Activated T-helper 1 cell treated with anti-CD3 and anti-CD28 coated beads, Interleukin-12 subunit alpha, Interleukin-12 subunit beta, Interleukin-2, Interleukin-4 antibody, amounts not matched to agents 30 ng/mL and 10 ng/mL and 1 ng/mL, durations not matched to agents 14 hours and 24 hours and 36 hours (primary cell): ENCODE measurements at regions not wholly inside any gene's neighbourhood (a gene's known extent, or its start where the extent isn't known, plus 50 kb on each side); places are given as distances from the start of the nearest gene placed in this dataset.

ENCODE experiments used
- DNase-seq: peaks from one replicate; pipeline ENCODE4 v3.0.0; 2021; ENCODE audit warnings: low spot score
- H3K27ac Mint-ChIP-seq: one replicate; pipeline ENCODE4 v1.8.0; 2021; ENCODE audit warnings: mild to moderate bottlenecking, mixed read lengths
- H3K27me3 Mint-ChIP-seq: one replicate; pipeline ENCODE4 v1.8.0; 2022; ENCODE audit warnings: mild to moderate bottlenecking, moderate library complexity, mixed read lengths; ENCODE audit not compliant: insufficient read depth
- H3K36me3 Mint-ChIP-seq: one replicate; pipeline ENCODE4 v1.8.0; 2021; ENCODE audit warnings: low read depth, mixed read lengths
- H3K4me1 Mint-ChIP-seq: one replicate; pipeline ENCODE4 v1.8.0; 2021; ENCODE audit warnings: low read depth, mixed read lengths
- H3K4me3 Mint-ChIP-seq: one replicate; pipeline ENCODE4 v1.8.0; 2021; ENCODE audit warnings: mild to moderate bottlenecking, moderate library complexity, mixed read lengths
- H3K9me3 Mint-ChIP-seq: one replicate; pipeline ENCODE4 v1.8.0; 2021; ENCODE audit warnings: mixed read lengths
- intact Hi-C: fragments of 100-400 bp; cut with micrococcal nuclease; formaldehyde crosslinking; loops from one replicate; pipeline ENCODE4 v1.15.1; 2024

- intact Hi-C loops, result no loop called here
- Mint-ChIP-seq H3K4me3 (no peak overlapping the region), H3K4me1 (no peaks in the 10 kb centered on the region), H3K27ac (no peak overlapping the region), H3K9me3 (no peaks in the 10 kb centered on the region), H3K27me3 (no peaks in the 10 kb centered on the region), H3K36me3 (no peaks in the 10 kb centered on the region)
- no peak for DNase-seq
Measured at GRCh38 chr10:85147346-85148250, 819.2 kb downstream of the CCSER2 start.

- Mint-ChIP-seq H3K36me3 (no peaks in the 10 kb centered on the region), H3K4me1 (no peaks in the 10 kb centered on the region), H3K27me3 (no peaks in the 10 kb centered on the region), H3K4me3 (no peak overlapping the region), H3K9me3 (no peaks in the 10 kb centered on the region), H3K27ac (no peak overlapping the region)
- DNase-seq, result no peak
- intact Hi-C loops, result no loop called here
Measured at GRCh38 chr10:85148693-85149640, 820.6 kb downstream of the CCSER2 start.

- Mint-ChIP-seq H3K27ac (no peak overlapping the region), H3K27me3 (no peaks in the 10 kb centered on the region), H3K4me3 (no peak overlapping the region), H3K9me3 (no peaks in the 10 kb centered on the region), H3K36me3 (no peaks in the 10 kb centered on the region), H3K4me1 (no peaks in the 10 kb centered on the region)
- intact Hi-C loops, result no loop called here
- DNase-seq, result no peak
Measured at GRCh38 chr10:85149766-85150165, 821.4 kb downstream of the CCSER2 start.

GRCh38 chr10:85151506-85151905 lies 823.1 kb downstream of the CCSER2 start:
- Mint-ChIP-seq H3K9me3 (no peaks in the 10 kb centered on the region), H3K27ac (no peak overlapping the region)
- no peak for DNase-seq

GRCh38 chr10:85152496-85152895 lies 824.1 kb downstream of the CCSER2 start:
- intact Hi-C loops, result no loop called here
- Mint-ChIP-seq H3K27me3 (no peaks in the 10 kb centered on the region), H3K27ac (no peak overlapping the region), H3K9me3 (no peaks in the 10 kb centered on the region), H3K4me1 (no peaks in the 10 kb centered on the region), H3K4me3 (no peak overlapping the region), H3K36me3 (no peaks in the 10 kb centered on the region)
- DNase-seq, result no peak

More at GRCh38 chr10:85151506-85151905, 823.1 kb downstream of the CCSER2 start:
- H3K27me3 Mint-ChIP-seq, result no peaks in the 10 kb centered on the region
- no peaks in the 10 kb centered on the region for H3K36me3 Mint-ChIP-seq
- intact Hi-C loops, result no loop called here
- H3K4me1 Mint-ChIP-seq, result no peaks in the 10 kb centered on the region
- H3K4me3 Mint-ChIP-seq, result no peak overlapping the region

- intact Hi-C loops, result no loop called here
- H3K36me3 Mint-ChIP-seq, result no peaks in the 10 kb centered on the region
- DNase-seq, result no peak
- H3K9me3 Mint-ChIP-seq, result no peaks in the 10 kb centered on the region
- no peak overlapping the region for H3K27ac Mint-ChIP-seq
- no peaks in the 10 kb centered on the region for H3K27me3 Mint-ChIP-seq
- H3K4me1 Mint-ChIP-seq, result no peaks in the 10 kb centered on the region
- no peak overlapping the region for H3K4me3 Mint-ChIP-seq
Measured at GRCh38 chr10:85152911-85153310, 824.5 kb downstream of the CCSER2 start.

GRCh38 chr10:85157206-85157605 lies 828.8 kb downstream of the CCSER2 start:
- H3K4me1 Mint-ChIP-seq, result no peaks in the 10 kb centered on the region
- H3K4me3 Mint-ChIP-seq, result no peak overlapping the region
- H3K27me3 Mint-ChIP-seq, result no peaks in the 10 kb centered on the region
- no peaks in the 10 kb centered on the region for H3K36me3 Mint-ChIP-seq
- intact Hi-C loops, result no loop called here
- DNase-seq, result no peak
- no peaks in the 10 kb centered on the region for H3K9me3 Mint-ChIP-seq
- no peak overlapping the region for H3K27ac Mint-ChIP-seq

GRCh38 chr10:85168243-85168642 lies 839.9 kb downstream of the CCSER2 start:
- Mint-ChIP-seq H3K27ac (no peak overlapping the region), H3K27me3 (no peaks in the 10 kb centered on the region), H3K9me3 (no peaks in the 10 kb centered on the region), H3K4me3 (no peak overlapping the region), H3K36me3 (no peaks in the 10 kb centered on the region), H3K4me1 (no peaks in the 10 kb centered on the region)
- no peak for DNase-seq
- intact Hi-C loops, result no loop called here

- Mint-ChIP-seq H3K36me3 (no peaks in the 10 kb centered on the region), H3K9me3 (no peaks in the 10 kb centered on the region), H3K4me3 (no peak overlapping the region), H3K27ac (no peak overlapping the region), H3K27me3 (no peaks in the 10 kb centered on the region), H3K4me1 (no peaks in the 10 kb centered on the region)
- no peak for DNase-seq
- intact Hi-C loops, result no loop called here
Measured at GRCh38 chr10:85170026-85170425, 841.6 kb downstream of the CCSER2 start.

- intact Hi-C loops, result no loop called here
- no peaks in the 10 kb centered on the region for H3K4me1 Mint-ChIP-seq
- no peak overlapping the region for H3K4me3 Mint-ChIP-seq
- H3K36me3 Mint-ChIP-seq, result no peaks in the 10 kb centered on the region
- DNase-seq, result no peak
- no peak overlapping the region for H3K27ac Mint-ChIP-seq
- H3K9me3 Mint-ChIP-seq, result no peaks in the 10 kb centered on the region
- no peaks in the 10 kb centered on the region for H3K27me3 Mint-ChIP-seq
Measured at GRCh38 chr10:85175635-85176034, 847.2 kb downstream of the CCSER2 start.

- Mint-ChIP-seq H3K36me3 (no peaks in the 10 kb centered on the region), H3K27me3 (no peaks in the 10 kb centered on the region), H3K9me3 (no peaks in the 10 kb centered on the region), H3K4me1 (no peaks in the 10 kb centered on the region), H3K4me3 (no peak overlapping the region), H3K27ac (no peak overlapping the region)
- intact Hi-C loops, result no loop called here
- DNase-seq, result no peak
Measured at GRCh38 chr10:85177767-85178166, 849.4 kb downstream of the CCSER2 start.

- Mint-ChIP-seq H3K27ac (no peak overlapping the region), H3K9me3 (no peaks in the 10 kb centered on the region), H3K27me3 (no peaks in the 10 kb centered on the region), H3K4me3 (no peak overlapping the region), H3K36me3 (no peaks in the 10 kb centered on the region), H3K4me1 (no peaks in the 10 kb centered on the region)
- intact Hi-C loops, result no loop called here
- DNase-seq, result no peak
Measured at GRCh38 chr10:85187047-85187446, 858.7 kb downstream of the CCSER2 start.
